ENCODE measurements at regions not wholly inside any gene's neighbourhood (a gene's known extent, or its start where the extent isn't known, plus 50 kb on each side); places are given as distances from the start of the nearest gene placed in this dataset.

GRCh38 chr5:93275376-93275775 is 305.6 kb downstream of the NR2F1-AS1 start:
- Histone ChIP-seq H3K9me3 (ENCODE audit: control insufficient read depth, low read length) (peaks cover 7% of the 10 kb centered on the region), H3K4me2 (ENCODE audit: low read length, poor library complexity, severe bottlenecking) (no peak overlapping the region), H2BK12ac (ENCODE audit: low read length in 2 of 2) (no peak overlapping the region), H4K91ac (ENCODE audit: low read length) (no peak overlapping the region), H3K36me3 (ENCODE audit: control insufficient read depth in 1 of 2, insufficient read depth in 2 of 2, low read depth in 1 of 2, low read length in 2 of 2) (no peaks in the 10 kb centered on the region), H3K14ac (ENCODE audit: low read length in 2 of 2) (no peak overlapping the region), H3K9ac (ENCODE audit: low read length) (no peak overlapping the region), H3K4ac (ENCODE audit: low read depth in 1 of 2, low read length in 2 of 2) (no peak overlapping the region), H2AK5ac (ENCODE audit: low read length, severe bottlenecking) (no peak overlapping the region), H3K23ac (ENCODE audit: low read length in 2 of 2) (no peak overlapping the region), H2BK15ac (ENCODE audit: low read depth, poor library complexity, severe bottlenecking) (no peak overlapping the region), H3K27ac (ENCODE audit: low read length, poor library complexity, severe bottlenecking) (no peak overlapping the region), H2BK5ac (ENCODE audit: low read depth, low read length, poor library complexity, severe bottlenecking) (no peak overlapping the region), H4K8ac (ENCODE audit: low read length) (no peak overlapping the region), H3K18ac (ENCODE audit: low read depth in 1 of 2, low read length in 2 of 2) (no peak overlapping the region), H3K79me1 (replicated peaks; ENCODE audit: low read length, poor library complexity, severe bottlenecking) (no peaks in the 10 kb centered on the region), H3K4me3 (ENCODE audit: insufficient read depth in 1 of 2, low read depth in 1 of 2, low read length in 2 of 2) (no peak overlapping the region), H2BK120ac (ENCODE audit: low read depth, low read length) (no peak overlapping the region), H3K4me1 (ENCODE audit: control insufficient read depth, insufficient read depth, low read depth, low read length) (peaks cover 4% of the 10 kb centered on the region), H2AFZ (ENCODE audit: low read depth, low read length) (no peak overlapping the region), H3K27me3 (ENCODE audit: control insufficient read depth in 1 of 2, insufficient read depth in 1 of 2, low read length in 2 of 2) (no peaks in the 10 kb centered on the region)
- DNase-seq: no peak

GRCh38 chr5:93274291-93274690 is 306.7 kb downstream of the NR2F1-AS1 start:
- no peak overlapping the region for H2BK120ac ChIP-seq (ENCODE audit: low read depth, low read length)
- no peak overlapping the region for H3K18ac ChIP-seq (ENCODE audit: low read depth in 1 of 2, low read length in 2 of 2)
- no peak overlapping the region for H4K8ac ChIP-seq (ENCODE audit: low read length)
- no peak overlapping the region for H3K9ac ChIP-seq (ENCODE audit: low read length)
- no peak overlapping the region for H2AK5ac ChIP-seq (ENCODE audit: low read length, severe bottlenecking)
- H3K4ac ChIP-seq (ENCODE audit: low read depth in 1 of 2, low read length in 2 of 2): no peak overlapping the region
- no peaks in the 10 kb centered on the region for H3K27me3 ChIP-seq (ENCODE audit: control insufficient read depth in 1 of 2, insufficient read depth in 1 of 2, low read length in 2 of 2)
- no peak overlapping the region for H3K4me3 ChIP-seq (ENCODE audit: insufficient read depth in 1 of 2, low read depth in 1 of 2, low read length in 2 of 2)
- H3K14ac ChIP-seq (ENCODE audit: low read length in 2 of 2): no peak overlapping the region
- H3K79me1 ChIP-seq (replicated peaks; ENCODE audit: low read length, poor library complexity, severe bottlenecking): no peaks in the 10 kb centered on the region
- H2BK12ac ChIP-seq (ENCODE audit: low read length in 2 of 2): peak overlapping the region in 1 of 2 experiments; percentile 92
- no peak overlapping the region for H2BK5ac ChIP-seq (ENCODE audit: low read depth, low read length, poor library complexity, severe bottlenecking)
- H3K36me3 ChIP-seq (ENCODE audit: control insufficient read depth in 1 of 2, insufficient read depth in 2 of 2, low read depth in 1 of 2, low read length in 2 of 2): no peaks in the 10 kb centered on the region
- H2AFZ ChIP-seq (ENCODE audit: low read depth, low read length): no peak overlapping the region
- DNase-seq: peak; percentile 69
- no peak overlapping the region for H2BK15ac ChIP-seq (ENCODE audit: low read depth, poor library complexity, severe bottlenecking)
- H3K23ac ChIP-seq (ENCODE audit: low read length in 2 of 2): no peak overlapping the region
- H3K27ac ChIP-seq (ENCODE audit: low read length, poor library complexity, severe bottlenecking): no peak overlapping the region
- peaks cover 4% of the 10 kb centered on the region for H3K4me1 ChIP-seq (ENCODE audit: control insufficient read depth, insufficient read depth, low read depth, low read length)
- H4K91ac ChIP-seq (ENCODE audit: low read length): no peak overlapping the region
- 35% methylated on average over 5 of the region's 5 CpGs for WGBS
- H3K9me3 ChIP-seq (ENCODE audit: control insufficient read depth, low read length): peaks cover 7% of the 10 kb centered on the region
- no peak overlapping the region for H3K4me2 ChIP-seq (ENCODE audit: low read length, poor library complexity, severe bottlenecking)

- H3K4me1 ChIP-seq (ENCODE audit: control insufficient read depth, insufficient read depth, low read depth, low read length): peaks cover 4% of the 10 kb centered on the region
- H3K4me3 ChIP-seq (ENCODE audit: insufficient read depth in 1 of 2, low read depth in 1 of 2, low read length in 2 of 2): no peak overlapping the region
- no peaks in the 10 kb centered on the region for H3K79me1 ChIP-seq (replicated peaks; ENCODE audit: low read length, poor library complexity, severe bottlenecking)
- H2BK5ac ChIP-seq (ENCODE audit: low read depth, low read length, poor library complexity, severe bottlenecking): no peak overlapping the region
- H3K9ac ChIP-seq (ENCODE audit: low read length): no peak overlapping the region
- peaks cover 7% of the 10 kb centered on the region for H3K9me3 ChIP-seq (ENCODE audit: control insufficient read depth, low read length)
- peak; percentile 67 for DNase-seq
- no peak overlapping the region for H3K4ac ChIP-seq (ENCODE audit: low read depth in 1 of 2, low read length in 2 of 2)
- no peak overlapping the region for H2BK15ac ChIP-seq (ENCODE audit: low read depth, poor library complexity, severe bottlenecking)
- no peak overlapping the region for H3K14ac ChIP-seq (ENCODE audit: low read length in 2 of 2)
- no peak overlapping the region for H4K8ac ChIP-seq (ENCODE audit: low read length)
- no peak overlapping the region for H2AK5ac ChIP-seq (ENCODE audit: low read length, severe bottlenecking)
- peak overlapping the region in 1 of 2 experiments; percentile 7 for H2BK12ac ChIP-seq (ENCODE audit: low read length in 2 of 2)
- no peaks in the 10 kb centered on the region for H3K27me3 ChIP-seq (ENCODE audit: control insufficient read depth in 1 of 2, insufficient read depth in 1 of 2, low read length in 2 of 2)
- no peak overlapping the region for H2AFZ ChIP-seq (ENCODE audit: low read depth, low read length)
- H2BK120ac ChIP-seq (ENCODE audit: low read depth, low read length): no peak overlapping the region
- no peak overlapping the region for H3K4me2 ChIP-seq (ENCODE audit: low read length, poor library complexity, severe bottlenecking)
- no peak overlapping the region for H3K27ac ChIP-seq (ENCODE audit: low read length, poor library complexity, severe bottlenecking)
- H4K91ac ChIP-seq (ENCODE audit: low read length): no peak overlapping the region
- no peak overlapping the region for H3K23ac ChIP-seq (ENCODE audit: low read length in 2 of 2)
- no peak overlapping the region for H3K18ac ChIP-seq (ENCODE audit: low read depth in 1 of 2, low read length in 2 of 2)
- WGBS: 38% methylated on average over 2 of the region's 2 CpGs
- no peaks in the 10 kb centered on the region for H3K36me3 ChIP-seq (ENCODE audit: control insufficient read depth in 1 of 2, insufficient read depth in 2 of 2, low read depth in 1 of 2, low read length in 2 of 2)
These were observed 307.8 kb downstream of the NR2F1-AS1 start for GRCh38 chr5:93273176-93273575.

GRCh38 chr5:93272108-93272507 is 308.9 kb downstream of the NR2F1-AS1 start:
- Histone ChIP-seq H3K4me1 (ENCODE audit: control insufficient read depth, insufficient read depth, low read depth, low read length) (peaks cover 4% of the 10 kb centered on the region), H3K27ac (ENCODE audit: low read length, poor library complexity, severe bottlenecking) (no peak overlapping the region), H3K4ac (ENCODE audit: low read depth in 1 of 2, low read length in 2 of 2) (no peak overlapping the region), H2AK5ac (ENCODE audit: low read length, severe bottlenecking) (no peak overlapping the region), H3K36me3 (ENCODE audit: control insufficient read depth in 1 of 2, insufficient read depth in 2 of 2, low read depth in 1 of 2, low read length in 2 of 2) (no peaks in the 10 kb centered on the region), H3K4me3 (ENCODE audit: insufficient read depth in 1 of 2, low read depth in 1 of 2, low read length in 2 of 2) (no peak overlapping the region), H3K27me3 (ENCODE audit: control insufficient read depth in 1 of 2, insufficient read depth in 1 of 2, low read length in 2 of 2) (no peaks in the 10 kb centered on the region), H4K8ac (ENCODE audit: low read length) (no peak overlapping the region), H3K9me3 (ENCODE audit: control insufficient read depth, low read length) (peaks cover 7% of the 10 kb centered on the region), H3K23ac (ENCODE audit: low read length in 2 of 2) (no peak overlapping the region), H2AFZ (ENCODE audit: low read depth, low read length) (no peak overlapping the region), H2BK15ac (ENCODE audit: low read depth, poor library complexity, severe bottlenecking) (no peak overlapping the region), H3K18ac (ENCODE audit: low read depth in 1 of 2, low read length in 2 of 2) (no peak overlapping the region), H3K9ac (ENCODE audit: low read length) (no peak overlapping the region), H3K14ac (ENCODE audit: low read length in 2 of 2) (no peak overlapping the region), H2BK12ac (ENCODE audit: low read length in 2 of 2) (no peak overlapping the region), H2BK5ac (ENCODE audit: low read depth, low read length, poor library complexity, severe bottlenecking) (no peak overlapping the region), H3K79me1 (replicated peaks; ENCODE audit: low read length, poor library complexity, severe bottlenecking) (no peaks in the 10 kb centered on the region), H4K91ac (ENCODE audit: low read length) (no peak overlapping the region), H2BK120ac (ENCODE audit: low read depth, low read length) (no peak overlapping the region), H3K4me2 (ENCODE audit: low read length, poor library complexity, severe bottlenecking) (no peak overlapping the region)
- WGBS: 88% methylated on average over 4 of the region's 5 CpGs
- no peak for DNase-seq
